OCI-LY1 (cell line): ENCODE measurements at regions not wholly inside any gene's neighbourhood (a gene's known extent, or its start where the extent isn't known, plus 50 kb on each side); places are given as distances from the start of the nearest gene placed in this dataset.

Experiments used
- H2AFZ ChIP-seq: fragments of 200-600 bp; sonication (generic), shearing (Covaris generic); 2 replicates; pipeline ENCODE4 v1.6.0; 2014; ENCODE audit warnings: antibody characterized with exemption, mild to moderate bottlenecking, low read length
- H3F3A ChIP-seq: fragments of 200-600 bp; sonication (generic), shearing (Covaris generic); 2 replicates; pipeline ENCODE4 v1.6.0; 2014; ENCODE audit warnings: mild to moderate bottlenecking, antibody characterized with exemption, low read length, moderate library complexity; ENCODE audit not compliant: insufficient read depth
- H3K27ac ChIP-seq: fragments of 200-600 bp; sonication (generic); 2 replicates; pipeline ENCODE4 v1.5.1; 2014; ENCODE audit warnings: low read length, mixed run types, mild to moderate bottlenecking, low read depth; ENCODE audit not compliant: poor library complexity, severe bottlenecking
- H3K27me3 ChIP-seq: fragments of 200-600 bp; sonication (generic); 2 replicates; pipeline ENCODE4 v1.6.0; 2014; ENCODE audit warnings: antibody characterized with exemption, mild to moderate bottlenecking, low read length, moderate library complexity; ENCODE audit not compliant: insufficient read depth
- H3K36me3 ChIP-seq: fragments of 200-600 bp; sonication (generic); 2 replicates; pipeline ENCODE4 v1.6.1; 2014; ENCODE audit warnings: mild to moderate bottlenecking, antibody characterized with exemption, low read length, moderate library complexity, mixed read lengths; ENCODE audit not compliant: insufficient read depth
- H3K4me1 ChIP-seq: fragments of 200-600 bp; sonication (generic); 2 replicates; pipeline ENCODE4 v1.5.1; 2014; ENCODE audit warnings: mild to moderate bottlenecking, low read length, moderate library complexity; ENCODE audit not compliant: insufficient read depth, severe bottlenecking
- H3K4me2 ChIP-seq: fragments of 200-600 bp; sonication (generic), shearing (Covaris generic); 2 replicates; pipeline ENCODE4 v1.6.1; 2014; ENCODE audit warnings: low read length
- H3K4me3 ChIP-seq: fragments of 200-600 bp; sonication (generic); 2 replicates; pipeline ENCODE4 v1.5.1; 2014; ENCODE audit warnings: low read length, low read depth, mild to moderate bottlenecking, mixed read lengths; ENCODE audit not compliant: poor library complexity, severe bottlenecking
- H3K79me2 ChIP-seq: fragments of 200-600 bp; shearing (Covaris generic); 2 replicates; pipeline ENCODE4 v1.6.1; 2016; ENCODE audit warnings: mixed run types, low read length, mixed read lengths; ENCODE audit not compliant: insufficient read depth
- H3K9ac ChIP-seq: fragments of 200-600 bp; sonication (generic), shearing (Covaris generic); 2 replicates; pipeline ENCODE4 v1.6.1; 2014; ENCODE audit warnings: mild to moderate bottlenecking, low read length, mixed read lengths
- H3K9me2 ChIP-seq: fragments of 200-600 bp; sonication (generic), shearing (Covaris generic); 2 replicates; pipeline ENCODE4 v1.6.1; 2014; ENCODE audit warnings: low read depth, mild to moderate bottlenecking, low read length, mixed read lengths
- H3K9me3 ChIP-seq: fragments of 200-600 bp; shearing (Covaris generic); 2 replicates; pipeline ENCODE4 v1.6.1; 2014; ENCODE audit warnings: low read length, mixed read lengths
- H4K20me1 ChIP-seq: fragments of 200-600 bp; sonication (generic), shearing (Covaris generic); 2 replicates; pipeline ENCODE4 v1.6.0; 2016; ENCODE audit warnings: mild to moderate bottlenecking, low read length; ENCODE audit not compliant: insufficient read depth
- CTCF ChIP-seq: fragments of 200-600 bp; sonication (generic), shearing (Covaris generic); IDR thresholded peaks from 2 replicates; pipeline ENCODE4 v1.5.1; 2017; ENCODE audit warnings: mild to moderate bottlenecking, antibody characterized with exemption, low read length, moderate library complexity, mixed read lengths
- EZH2 ChIP-seq: fragments of 200-600 bp; sonication (generic), shearing (Covaris generic); IDR thresholded peaks from 2 replicates; pipeline ENCODE4 v1.8.0; 2017; ENCODE audit warnings: borderline replicate concordance, mixed run types, mild to moderate bottlenecking, antibody characterized with exemption, low read length, moderate library complexity, mixed read lengths

GRCh38 chr22:49609207-49609876 lies 218.3 kb downstream of the BRD1 start:
- peaks cover 35% of the 10 kb centered on the region for H3K36me3 ChIP-seq
- H3K9ac ChIP-seq = no peak overlapping the region
- TF ChIP-seq CTCF = no peak
- TF ChIP-seq EZH2 = no peak
- no peak overlapping the region for H3K4me3 ChIP-seq
- no peak overlapping the region for H2AFZ ChIP-seq
- H3F3A ChIP-seq = no peaks in the 10 kb centered on the region
- no peaks in the 10 kb centered on the region for H3K27me3 ChIP-seq
- H3K79me2 ChIP-seq = 0 out of 2 replicates have a peak, but pooled peaks cover 6% of the 10 kb centered on the region
- peaks cover 7% of the 10 kb centered on the region for H3K9me3 ChIP-seq
- H3K4me1 ChIP-seq = no peaks in the 10 kb centered on the region
- no peak overlapping the region for H3K27ac ChIP-seq
- no peak overlapping the region for H3K4me2 ChIP-seq
- H3K9me2 ChIP-seq = no peaks in the 10 kb centered on the region
- H4K20me1 ChIP-seq = no peaks in the 10 kb centered on the region

- TF ChIP-seq EZH2 (no peak), CTCF (no peak)
- Histone ChIP-seq H3K27me3 (no peaks in the 10 kb centered on the region), H3K4me1 (no peaks in the 10 kb centered on the region), H2AFZ (no peak overlapping the region), H3F3A (no peaks in the 10 kb centered on the region), H3K9me2 (no peaks in the 10 kb centered on the region), H3K36me3 (peaks cover 42% of the 10 kb centered on the region), H3K9ac (no peak overlapping the region), H3K4me2 (no peak overlapping the region), H3K27ac (no peak overlapping the region), H3K79me2 (0 out of 2 replicates have a peak, but pooled peaks cover 6% of the 10 kb centered on the region), H3K9me3 (peaks cover 11% of the 10 kb centered on the region), H3K4me3 (no peak overlapping the region), H4K20me1 (no peaks in the 10 kb centered on the region)
These were observed 219.0 kb downstream of the BRD1 start for GRCh38 chr22:49608660-49609059.

- no peak overlapping the region for H3K4me2 ChIP-seq
- H3F3A ChIP-seq = no peaks in the 10 kb centered on the region
- no peak overlapping the region for H3K4me3 ChIP-seq
- peaks cover 11% of the 10 kb centered on the region for H3K9me3 ChIP-seq
- H2AFZ ChIP-seq = no peak overlapping the region
- TF ChIP-seq CTCF (no peak), EZH2 (no peak)
- H3K79me2 ChIP-seq = 0 out of 2 replicates have a peak, but pooled peaks cover 6% of the 10 kb centered on the region
- no peaks in the 10 kb centered on the region for H4K20me1 ChIP-seq
- peaks cover 46% of the 10 kb centered on the region for H3K36me3 ChIP-seq
- no peaks in the 10 kb centered on the region for H3K9me2 ChIP-seq
- no peaks in the 10 kb centered on the region for H3K27me3 ChIP-seq
- H3K9ac ChIP-seq = no peak overlapping the region
- H3K27ac ChIP-seq = no peak overlapping the region
- no peaks in the 10 kb centered on the region for H3K4me1 ChIP-seq
These were observed 219.4 kb downstream of the BRD1 start for GRCh38 chr22:49608228-49608627.
